ENCODE measurements at regions not wholly inside any gene's neighbourhood (a gene's known extent, or its start where the extent isn't known, plus 50 kb on each side); places are given as distances from the start of the nearest gene placed in this dataset.

GRCh38 chrX:122154019-122154418, 1030.1 kb upstream of the GRIA3 start:
- no peak for DNase-seq (ENCODE audit: low read depth)
- H3K4me3 ChIP-seq (ENCODE audit: low read depth, low read length): no peak overlapping the region
- no peak for TF ChIP-seq CTCF (IDR thresholded peaks at IDR 0.05; ENCODE audit: insufficient read depth, low read length)

GRCh38 chrX:122168241-122168640, 1015.8 kb upstream of the GRIA3 start:
- DNase-seq (ENCODE audit: low read depth): no peak
- no peak for TF ChIP-seq CTCF (IDR thresholded peaks at IDR 0.05; ENCODE audit: insufficient read depth, low read length)
- H3K4me3 ChIP-seq (ENCODE audit: low read depth, low read length): no peak overlapping the region

- DNase-seq (ENCODE audit: low read depth): no peak
- no peak for TF ChIP-seq CTCF (IDR thresholded peaks at IDR 0.05; ENCODE audit: insufficient read depth, low read length)
- H3K4me3 ChIP-seq (ENCODE audit: low read depth, low read length): no peak overlapping the region
Measured at GRCh38 chrX:122184791-122185190, 999.3 kb upstream of the GRIA3 start.

- TF ChIP-seq CTCF (IDR thresholded peaks at IDR 0.05; ENCODE audit: insufficient read depth, low read length): no peak
- no peak overlapping the region for H3K4me3 ChIP-seq (ENCODE audit: low read depth, low read length)
- no peak for DNase-seq (ENCODE audit: low read depth)
Measured at GRCh38 chrX:122187069-122187713, 996.9 kb upstream of the GRIA3 start.

- H3K4me3 ChIP-seq (ENCODE audit: low read depth, low read length): no peak overlapping the region
- no peak for TF ChIP-seq CTCF (IDR thresholded peaks at IDR 0.05; ENCODE audit: insufficient read depth, low read length)
- peak; percentile 1 for DNase-seq (ENCODE audit: low read depth)
Measured at GRCh38 chrX:122188751-122189150, 995.3 kb upstream of the GRIA3 start.

GRCh38 chrX:122196343-122196742, 987.7 kb upstream of the GRIA3 start:
- H3K4me3 ChIP-seq (ENCODE audit: low read depth, low read length): no peak overlapping the region
- TF ChIP-seq CTCF (IDR thresholded peaks at IDR 0.05; ENCODE audit: insufficient read depth, low read length): no peak
- DNase-seq (ENCODE audit: low read depth): no peak

- no peak for TF ChIP-seq CTCF (IDR thresholded peaks at IDR 0.05; ENCODE audit: insufficient read depth, low read length)
- no peak for DNase-seq (ENCODE audit: low read depth)
- no peak overlapping the region for H3K4me3 ChIP-seq (ENCODE audit: low read depth, low read length)
Measured at GRCh38 chrX:122203399-122203798, 980.7 kb upstream of the GRIA3 start.

All from fibroblast of the aortic adventitia (primary cell).